GM12891 (cell line): ENCODE measurements at regions not wholly inside any gene's neighbourhood (a gene's known extent, or its start where the extent isn't known, plus 50 kb on each side); places are given as distances from the start of the nearest gene placed in this dataset.

Experiments
- DNase-seq: peaks from one replicate; pipeline ENCODE4 v3.0.0; 2011; ENCODE audit warnings: low spot score; ENCODE audit not compliant: insufficient read length
- FAIRE-seq: peaks from 2 replicates; lab custom pipeline; 2011; peaks lifted over from hg19 to GRCh38; lab: Jason Lieb, UNC
- PAX5 ChIP-seq: IDR thresholded peaks from 2 replicates; pipeline ENCODE4 v1.6.1; 2011; ENCODE audit warnings: low read length, moderate library complexity, mild to moderate bottlenecking; ENCODE audit not compliant: insufficient read depth, severe bottlenecking
- POLR2A ChIP-seq: IDR thresholded peaks from 2 replicates; pipeline ENCODE4 v1.6.1; 2011; ENCODE audit warnings: low read depth, low read length, control low read depth
- POLR2AphosphoS5 ChIP-seq: IDR thresholded peaks from 2 replicates; pipeline ENCODE4 v1.6.1; 2011; ENCODE audit warnings: low read depth, low read length, control low read depth
- POU2F2 ChIP-seq: IDR thresholded peaks from 2 replicates; pipeline ENCODE4 v1.6.1; 2011; ENCODE audit warnings: low read depth, mild to moderate bottlenecking, control low read depth, low read length, moderate library complexity
- SPI1 ChIP-seq: IDR thresholded peaks from 2 replicates; pipeline ENCODE4 v1.6.1; 2011; ENCODE audit warnings: low read depth, low read length, control low read depth
- TAF1 ChIP-seq: IDR thresholded peaks from 2 replicates; pipeline ENCODE4 v1.6.1; 2011; ENCODE audit warnings: low read depth, low read length, control low read depth

GRCh38 chr6:130666786-130667185 lies 160.4 kb upstream of the SMLR1 start:
- TF ChIP-seq POU2F2: no peak
- no peak for TF ChIP-seq TAF1
- TF ChIP-seq SPI1: no peak
- no peak for TF ChIP-seq POLR2A
- no peak for TF ChIP-seq POLR2AphosphoS5
- TF ChIP-seq PAX5: no peak
- no peak for DNase-seq
- FAIRE-seq: no peak

- no peak for TF ChIP-seq TAF1
- no peak for TF ChIP-seq POLR2A
- TF ChIP-seq SPI1: no peak
- TF ChIP-seq PAX5: no peak
- TF ChIP-seq POU2F2: no peak
- TF ChIP-seq POLR2AphosphoS5: no peak
- DNase-seq: no peak
- no peak for FAIRE-seq
Observed at GRCh38 chr6:130670142-130670541, 157.1 kb upstream of the SMLR1 start.

- DNase-seq: no peak
- no peak for FAIRE-seq
- TF ChIP-seq POU2F2: no peak
- TF ChIP-seq SPI1: no peak
- no peak for TF ChIP-seq TAF1
- TF ChIP-seq POLR2A: no peak
- TF ChIP-seq PAX5: no peak
- TF ChIP-seq POLR2AphosphoS5: no peak
Observed at GRCh38 chr6:130671119-130671518, 156.1 kb upstream of the SMLR1 start.

- FAIRE-seq (no peak), DNase-seq (no peak)
Observed at GRCh38 chr6:130671577-130671976, 155.6 kb upstream of the SMLR1 start.

GRCh38 chr6:130672153-130672552 lies 155.1 kb upstream of the SMLR1 start:
- TF ChIP-seq TAF1 (no peak), SPI1 (no peak), POLR2AphosphoS5 (no peak), PAX5 (no peak), POLR2A (no peak), POU2F2 (no peak)
- DNase-seq (no peak), FAIRE-seq (no peak)

More at GRCh38 chr6:130671577-130671976, 155.6 kb upstream of the SMLR1 start:
- no peak for TF ChIP-seq PAX5
- TF ChIP-seq POLR2AphosphoS5: no peak
- no peak for TF ChIP-seq TAF1
- TF ChIP-seq POLR2A: no peak
- no peak for TF ChIP-seq POU2F2
- TF ChIP-seq SPI1: no peak

- FAIRE-seq: no peak
- no peak for TF ChIP-seq TAF1
- TF ChIP-seq POLR2AphosphoS5: no peak
- TF ChIP-seq PAX5: no peak
- TF ChIP-seq POLR2A: no peak
- TF ChIP-seq SPI1: no peak
- no peak for TF ChIP-seq POU2F2
- no peak for DNase-seq
Observed at GRCh38 chr6:130674604-130675003, 152.6 kb upstream of the SMLR1 start.

GRCh38 chr6:130675072-130675471 lies 152.1 kb upstream of the SMLR1 start:
- TF ChIP-seq PAX5 (no peak), POU2F2 (no peak), POLR2AphosphoS5 (no peak), TAF1 (no peak), POLR2A (no peak), SPI1 (no peak)
- FAIRE-seq: no peak
- no peak for DNase-seq

GRCh38 chr6:130676077-130676772 lies 151.0 kb upstream of the SMLR1 start:
- no peak for DNase-seq
- TF ChIP-seq POU2F2 (no peak), POLR2A (no peak), PAX5 (no peak), POLR2AphosphoS5 (no peak), TAF1 (no peak), SPI1 (no peak)
- FAIRE-seq: no peak

GRCh38 chr6:130676773-130677144 lies 150.4 kb upstream of the SMLR1 start:
- no peak for FAIRE-seq
- no peak for TF ChIP-seq POU2F2
- DNase-seq: no peak

- FAIRE-seq (no peak), DNase-seq (no peak)
Observed at GRCh38 chr6:130677312-130677711, 149.9 kb upstream of the SMLR1 start.

More at GRCh38 chr6:130677312-130677711, 149.9 kb upstream of the SMLR1 start:
- no peak for TF ChIP-seq SPI1
- no peak for TF ChIP-seq POLR2AphosphoS5
- no peak for TF ChIP-seq POLR2A
